ENCODE measurements at regions not wholly inside any gene's neighbourhood (a gene's known extent, or its start where the extent isn't known, plus 50 kb on each side); places are given as distances from the start of the nearest gene placed in this dataset.

DNA sequence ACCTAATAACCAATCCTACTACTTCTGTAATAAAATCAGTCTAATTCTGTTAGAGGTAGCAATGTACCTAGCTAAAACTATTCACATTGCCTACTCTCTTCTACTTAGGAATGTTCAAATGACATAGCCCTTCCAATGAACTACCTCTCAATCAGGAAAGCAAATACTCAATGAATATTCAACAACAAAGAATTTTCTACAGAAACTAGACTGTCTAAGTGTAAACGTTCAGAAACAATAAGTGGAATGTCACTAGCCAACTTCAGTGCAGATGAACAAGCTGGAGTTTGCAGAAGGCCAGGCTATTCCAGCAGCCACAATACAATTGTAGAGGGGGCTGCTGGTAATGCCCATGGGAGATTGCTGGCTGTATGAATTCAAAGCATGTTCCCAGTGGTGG is 743.2 kb upstream of the CDH10 start:
- WGBS (ENCODE audit: low lambda C conversion rate), result 0% methylated on average over 1 of the region's 1 CpG
- POLR2A ChIA-PET, result no interaction called here
- H3K9ac ChIP-seq, result no peak overlapping the region

More for the DNA sequence above, 743.2 kb upstream of the CDH10 start:
- no peaks in the 10 kb centered on the region for H3F3A ChIP-seq (replicated peaks; ENCODE audit: insufficient read depth)
- H3K79me2 ChIP-seq (ENCODE audit: insufficient read depth), result no peaks in the 10 kb centered on the region
- no peaks in the 10 kb centered on the region for H3K36me3 ChIP-seq (replicated peaks in 1 of 2; ENCODE audit: control insufficient read depth in 1 of 2, insufficient read depth in 2 of 2, low read length in 1 of 2)
- H3K27ac ChIP-seq (ENCODE audit: low read depth in 2 of 2, low read length in 1 of 2), result no peak overlapping the region
- H4K20me1 ChIP-seq (ENCODE audit: insufficient read depth), result no peaks in the 10 kb centered on the region
- H3K4me1 ChIP-seq (ENCODE audit: control insufficient read depth in 1 of 2, insufficient read depth in 2 of 2, low read depth in 1 of 2, low read length in 1 of 2), result no peaks in the 10 kb centered on the region
- H3K9me2 ChIP-seq, result no peaks in the 10 kb centered on the region
- H3K4me2 ChIP-seq, result no peak overlapping the region
- DNase-seq, result no peak
- no peak overlapping the region for H3K4me3 ChIP-seq (ENCODE audit: low read depth in 2 of 2, low read length in 1 of 2)
- CTCF ChIA-PET, result no interaction called here
- TF ChIP-seq NFIC (IDR thresholded peaks at IDR 0.05; ENCODE audit: borderline replicate concordance) (no peak), NRF1 (IDR thresholded peaks at IDR 0.05; ENCODE audit: low read depth, low read length) (no peak), FOSL2 (IDR thresholded peaks at IDR 0.05; ENCODE audit: borderline replicate concordance, low read depth) (no peak), MXI1 (IDR thresholded peaks at IDR 0.05; ENCODE audit: low read depth, low read length) (no peak), IRF3 (IDR thresholded peaks at IDR 0.05; ENCODE audit: low read depth, low read length) (no peak), ELF1 (IDR thresholded peaks at IDR 0.05) (no peak), FOXM1 (IDR thresholded peaks at IDR 0.05; ENCODE audit: low read depth) (no peak), TEAD4 (IDR thresholded peaks at IDR 0.05; ENCODE audit: borderline replicate concordance, insufficient read depth) (no peak), JUND (IDR thresholded peaks at IDR 0.05) (no peak), PBX3 (IDR thresholded peaks at IDR 0.05) (no peak), CTCF (IDR thresholded peaks at IDR 0.05) (no peak), MEF2A (IDR thresholded peaks at IDR 0.05; ENCODE audit: borderline replicate concordance, low read depth) (no peak), TCF12 (IDR thresholded peaks at IDR 0.05) (no peak), CHD2 (IDR thresholded peaks at IDR 0.05; ENCODE audit: low read length, partially characterized antibody) (no peak), EP300 (IDR thresholded peaks at IDR 0.05; ENCODE audit: borderline replicate concordance in 1 of 2, low read depth in 1 of 2, low read length in 1 of 2) (no peak), POLR2AphosphoS5 (IDR thresholded peaks at IDR 0.05; ENCODE audit: low read depth, low read length) (no peak)
- TF ChIP-seq, protein P1, sequence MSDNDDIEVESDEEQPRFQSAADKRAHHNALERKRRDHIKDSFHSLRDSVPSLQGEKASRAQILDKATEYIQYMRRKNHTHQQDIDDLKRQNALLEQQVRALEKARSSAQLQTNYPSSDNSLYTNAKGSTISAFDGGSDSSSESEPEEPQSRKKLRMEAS (IDR thresholded peaks at IDR 0.05; ENCODE audit: low read depth), result no peak
- no peaks in the 10 kb centered on the region for H3K27me3 ChIP-seq (ENCODE audit: insufficient read depth)
- no peaks in the 10 kb centered on the region for H3K9me3 ChIP-seq
- H2AFZ ChIP-seq (ENCODE audit: low read depth), result no peak overlapping the region

Measured in SK-N-SH (cell line).